SK-N-MC (cell line): ENCODE measurements at regions not wholly inside any gene's neighbourhood (a gene's known extent, or its start where the extent isn't known, plus 50 kb on each side); places are given as distances from the start of the nearest gene placed in this dataset.
"Not testable (repeated sequence)": the region's sequence is repeated elsewhere in the genome, so short reads cannot be mapped to it uniquely, and the experiment has no call there.

Experiments
- DNase-seq: peaks from one replicate; pipeline ENCODE4 v3.0.0-alpha.2; 2011; ENCODE audit warnings: low read depth, low spot score
- H3K27ac ChIP-seq: fragments of 200-600 bp; sonication (generic); 2 replicates; pipeline ENCODE4 v1.5.1; 2016; ENCODE audit warnings: mixed run types
- H3K36me3 ChIP-seq: fragments of 200-600 bp; sonication (generic); 2 replicates; pipeline ENCODE4 v1.6.1; 2017; ENCODE audit warnings: antibody characterized with exemption, low read length, mixed read lengths; ENCODE audit not compliant: insufficient read depth
- H3K4me3 ChIP-seq: fragments of 200-600 bp; sonication (generic); 2 replicates; pipeline ENCODE4 v1.5.1; 2016
- H3K9ac ChIP-seq: fragments of 200-600 bp; sonication (generic); 2 replicates; pipeline ENCODE4 v1.8.0; 2017; ENCODE audit warnings: mixed run types, mixed read lengths; ENCODE audit not compliant: insufficient read length
- H3K9me3 ChIP-seq: fragments of 200-600 bp; sonication (generic); 2 replicates; pipeline ENCODE4 v1.6.1; 2017; ENCODE audit warnings: low read depth, mild to moderate bottlenecking, antibody characterized with exemption, low read length, moderate library complexity, mixed read lengths
- EZH2 ChIP-seq: fragments of 200-600 bp; sonication (generic); IDR thresholded peaks from one replicate; pipeline ENCODE4 v1.6.1; 2017; ENCODE audit warnings: antibody characterized with exemption
- FOXP2 ChIP-seq: optimal IDR thresholded peaks from 2 replicates; pipeline ENCODE3; 2011; ENCODE audit warnings: mild to moderate bottlenecking, moderate library complexity; ENCODE audit not compliant: insufficient read depth; ENCODE audit errors: extremely low read length, control extremely low read depth
- POLR2AphosphoS5 ChIP-seq: IDR thresholded peaks from 2 replicates; pipeline ENCODE4 v1.6.1; 2012; ENCODE audit warnings: mild to moderate bottlenecking, low read depth, low read length, borderline replicate concordance

DNA sequence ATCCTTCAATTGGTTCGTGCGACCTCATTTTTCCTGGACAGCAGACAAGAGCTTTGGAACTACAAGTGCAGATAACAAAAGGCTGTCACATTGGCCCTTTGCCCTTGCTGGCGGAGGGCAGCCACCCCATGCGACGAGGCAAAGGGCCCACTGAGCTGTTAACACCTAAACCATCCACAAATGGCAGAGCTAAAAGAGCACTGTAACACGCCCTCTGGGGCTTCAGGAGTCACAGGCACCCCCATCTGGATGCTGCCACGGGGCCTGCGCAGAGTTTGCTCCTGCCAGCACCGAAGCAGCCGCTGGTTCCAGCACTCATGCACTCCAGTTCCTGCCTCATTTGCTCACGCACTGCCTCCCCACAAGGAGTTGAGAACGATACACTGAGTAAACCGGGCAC is 524.9 kb downstream of the ZNF385D start:
- no peak for DNase-seq
- Histone ChIP-seq H3K4me3 (no peak overlapping the region), H3K9ac (no peak overlapping the region), H3K27ac (no peak overlapping the region), H3K9me3 (no peaks in the 10 kb centered on the region), H3K36me3 (no peaks in the 10 kb centered on the region)
- TF ChIP-seq EZH2 (no peak), POLR2AphosphoS5 (no peak), FOXP2 (no peak)

DNA sequence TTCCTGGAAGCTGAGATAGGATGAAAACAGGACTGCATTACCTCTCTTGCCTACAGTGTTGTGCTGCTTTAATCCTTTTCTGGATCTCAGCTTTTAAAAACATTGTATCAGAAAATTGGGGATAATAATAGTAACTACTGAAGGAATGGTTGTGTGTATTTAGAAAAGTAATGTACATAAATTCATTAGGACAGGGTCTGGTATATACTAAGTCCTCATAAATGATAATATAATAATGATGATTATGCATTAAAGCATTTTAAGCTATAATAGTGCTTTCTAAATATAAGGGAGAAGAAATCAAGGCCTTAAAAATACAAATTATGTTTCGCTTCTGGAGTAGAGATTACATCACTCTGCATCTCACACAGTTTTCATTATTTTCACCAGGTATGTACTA is 530.1 kb downstream of the ZNF385D start:
- no peak for DNase-seq
- Histone ChIP-seq H3K9me3 (no peaks in the 10 kb centered on the region), H3K9ac (no peak overlapping the region), H3K36me3 (no peaks in the 10 kb centered on the region), H3K27ac (no peak overlapping the region), H3K4me3 (no peak overlapping the region)
- no peak for TF ChIP-seq POLR2AphosphoS5
- TF ChIP-seq FOXP2, result no peak
- TF ChIP-seq EZH2, result no peak

DNA sequence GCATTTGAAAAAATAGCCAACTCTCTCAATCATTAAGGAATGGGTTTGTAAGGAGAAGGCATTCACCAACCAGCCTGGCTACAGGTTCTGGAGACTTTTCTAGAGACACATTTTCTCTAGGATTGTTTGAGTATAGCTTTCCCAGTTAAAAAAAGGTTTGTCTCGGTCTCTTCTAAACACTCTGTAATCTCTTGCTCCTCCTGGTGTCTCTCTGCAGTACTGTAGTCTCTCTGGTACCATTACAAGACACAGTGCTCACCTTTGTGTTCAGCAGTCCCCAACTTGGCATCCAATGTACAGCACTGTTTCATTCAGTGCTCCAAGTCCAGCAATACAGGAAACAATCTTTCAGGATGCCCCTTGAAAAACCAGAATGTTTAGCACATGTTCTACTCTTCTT is 534.4 kb downstream of the ZNF385D start:
- DNase-seq, result no peak
- no peak overlapping the region for H3K4me3 ChIP-seq
- no peak for TF ChIP-seq EZH2

DNA sequence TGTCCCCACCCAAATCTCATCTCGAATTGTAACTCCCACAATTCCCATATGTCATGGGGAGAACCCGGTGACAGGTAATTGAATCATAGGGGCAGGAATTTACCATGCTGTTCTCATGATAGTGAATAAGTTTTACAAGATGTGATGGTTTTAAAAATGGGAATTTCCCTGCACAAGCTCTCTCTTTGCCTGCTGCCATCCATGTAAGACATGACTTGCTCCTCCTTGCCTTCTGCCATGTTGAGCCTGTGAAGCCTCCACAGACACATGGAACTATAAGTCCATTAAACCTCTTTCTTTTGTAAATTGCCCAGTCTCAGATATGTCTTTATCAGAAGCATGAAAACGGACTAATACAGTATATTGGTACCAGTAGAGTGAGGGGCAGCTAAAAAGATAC is 546.9 kb downstream of the ZNF385D start:
- DNase-seq, H3K9me3 ChIP-seq, H3K9ac ChIP-seq, H3K27ac ChIP-seq, H3K36me3 ChIP-seq, H3K4me3 ChIP-seq: not testable (repeated sequence)

More for the DNA sequence above, 534.4 kb downstream of the ZNF385D start:
- no peak overlapping the region for H3K9ac ChIP-seq
- H3K36me3 ChIP-seq, result no peaks in the 10 kb centered on the region
- no peaks in the 10 kb centered on the region for H3K9me3 ChIP-seq
- H3K27ac ChIP-seq, result no peak overlapping the region

DNA sequence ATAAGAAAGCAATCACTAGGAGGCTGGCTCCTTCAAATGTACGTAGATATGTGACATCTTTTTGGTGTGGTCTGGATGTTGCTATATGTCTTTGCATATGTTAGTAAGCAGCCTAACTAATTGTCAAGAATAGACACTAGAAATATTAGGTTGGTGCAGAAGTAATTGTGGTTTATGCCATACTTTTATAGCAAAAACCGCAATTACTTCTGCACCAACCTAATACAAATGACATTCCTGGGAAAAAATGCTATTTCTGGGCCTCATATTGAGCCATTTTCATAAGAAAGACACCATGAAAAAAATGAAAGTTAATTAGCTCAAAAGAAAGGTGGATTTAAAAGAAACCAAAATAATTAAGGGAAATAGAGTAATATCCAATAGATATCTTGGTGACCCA is 555.8 kb downstream of the ZNF385D start:
- no peak overlapping the region for H3K27ac ChIP-seq
- H3K4me3 ChIP-seq, result no peak overlapping the region
- DNase-seq, result no peak
- H3K9me3 ChIP-seq, result no peaks in the 10 kb centered on the region
- H3K9ac ChIP-seq, result no peak overlapping the region
- TF ChIP-seq EZH2 (no peak), POLR2AphosphoS5 (no peak), FOXP2 (no peak)
- no peaks in the 10 kb centered on the region for H3K36me3 ChIP-seq

DNA sequence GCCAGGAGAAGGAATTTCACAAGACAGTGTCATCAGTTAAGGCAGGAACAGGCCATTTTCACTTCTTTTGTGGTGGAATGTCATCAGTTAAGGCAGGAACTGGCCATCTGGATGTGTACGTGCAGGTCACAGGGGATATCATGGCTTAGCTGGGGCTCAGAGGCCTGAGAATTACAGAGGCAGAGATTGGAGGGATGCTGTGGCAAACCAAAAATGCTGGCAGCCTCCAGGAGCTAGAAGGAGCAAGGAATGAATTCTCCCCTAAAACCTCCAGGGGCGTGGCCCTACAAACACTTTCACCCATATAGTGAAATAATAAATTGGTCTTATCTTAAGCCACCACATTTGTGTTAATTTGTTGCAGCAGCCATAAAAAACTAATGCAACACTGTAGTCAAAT is 557.0 kb downstream of the ZNF385D start:
- DNase-seq, H3K4me3 ChIP-seq, H3K9ac ChIP-seq, H3K36me3 ChIP-seq, H3K9me3 ChIP-seq, H3K27ac ChIP-seq: not testable (repeated sequence)

DNA sequence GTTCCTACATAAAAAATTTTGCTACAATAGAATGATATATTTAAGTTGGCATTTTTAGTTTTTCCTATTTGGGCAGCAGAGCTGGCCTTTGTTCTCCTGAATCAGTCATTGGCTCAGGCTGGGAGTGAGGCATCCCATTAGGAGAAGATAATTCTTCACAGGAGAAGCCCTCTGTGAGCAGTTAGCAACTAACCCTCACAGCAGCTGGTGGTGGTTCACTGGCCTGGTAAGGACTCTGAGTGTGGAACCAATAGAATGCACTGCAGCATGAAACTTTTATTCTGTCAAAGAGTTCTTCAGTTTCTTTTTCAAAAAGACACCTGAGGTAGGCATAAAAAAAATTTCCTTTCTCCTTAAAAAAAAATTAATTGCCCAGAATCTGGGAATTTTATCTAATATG is 562.6 kb downstream of the ZNF385D start:
- Histone ChIP-seq H3K27ac (no peak overlapping the region), H3K36me3 (no peaks in the 10 kb centered on the region), H3K9me3 (no peaks in the 10 kb centered on the region), H3K9ac (no peak overlapping the region), H3K4me3 (no peak overlapping the region)
- no peak for DNase-seq
- TF ChIP-seq EZH2, result no peak
- no peak for TF ChIP-seq FOXP2
- TF ChIP-seq POLR2AphosphoS5, result no peak

DNA sequence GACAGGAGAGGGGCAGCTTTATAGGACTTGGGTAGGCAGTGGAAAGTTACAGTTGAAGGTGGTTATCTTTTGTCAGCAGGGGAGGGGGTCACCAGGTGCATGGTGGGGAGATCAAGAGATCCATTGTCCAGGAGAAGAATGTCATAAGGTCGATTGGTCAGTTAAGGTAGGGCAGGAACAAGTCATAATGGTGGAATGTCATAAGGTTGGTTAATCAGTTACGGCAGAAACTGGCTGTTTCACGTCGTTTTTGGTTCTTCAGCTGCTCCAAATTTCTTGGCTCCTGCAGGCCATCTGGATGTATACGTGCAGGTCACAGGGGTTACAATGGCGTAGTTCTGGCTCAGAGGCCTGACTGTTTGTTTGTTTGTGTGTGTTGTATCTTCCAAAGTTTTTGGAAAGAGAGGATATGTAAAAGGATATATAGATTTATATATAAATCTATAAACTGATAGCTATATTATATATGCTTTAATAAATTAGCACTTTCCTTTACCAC is 565.1 kb downstream of the ZNF385D start:
- Histone ChIP-seq H3K9ac (no peak overlapping the region), H3K36me3 (no peaks in the 10 kb centered on the region), H3K4me3 (no peak overlapping the region), H3K27ac (no peak overlapping the region), H3K9me3 (no peaks in the 10 kb centered on the region)
- no peak for TF ChIP-seq FOXP2
- no peak for TF ChIP-seq POLR2AphosphoS5
- DNase-seq, result no peak

DNA sequence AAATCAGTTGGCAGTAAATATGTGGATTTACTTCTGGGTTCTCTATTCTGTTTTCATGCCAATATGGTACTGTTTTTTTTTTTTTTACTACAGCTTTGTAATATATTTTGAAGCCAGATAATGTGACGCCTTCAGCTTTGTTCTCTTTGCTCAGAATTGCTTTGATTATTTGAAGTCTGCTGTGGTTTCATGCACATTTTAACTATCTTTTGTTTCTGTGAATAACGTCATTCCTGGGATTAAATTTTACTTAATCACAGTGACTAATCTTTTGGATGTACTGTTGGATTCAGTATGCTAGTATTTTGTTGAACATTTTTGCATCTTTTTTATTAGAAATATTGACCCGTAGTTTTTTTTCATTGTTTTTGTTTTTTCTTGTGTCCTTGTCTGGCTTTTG is 576.5 kb downstream of the ZNF385D start:
- H3K9ac ChIP-seq, result no peak overlapping the region
- no peaks in the 10 kb centered on the region for H3K36me3 ChIP-seq
- no peaks in the 10 kb centered on the region for H3K9me3 ChIP-seq
- DNase-seq, result no peak
- H3K27ac ChIP-seq, result no peak overlapping the region
- H3K4me3 ChIP-seq, result no peak overlapping the region
- no peak for TF ChIP-seq EZH2

DNA sequence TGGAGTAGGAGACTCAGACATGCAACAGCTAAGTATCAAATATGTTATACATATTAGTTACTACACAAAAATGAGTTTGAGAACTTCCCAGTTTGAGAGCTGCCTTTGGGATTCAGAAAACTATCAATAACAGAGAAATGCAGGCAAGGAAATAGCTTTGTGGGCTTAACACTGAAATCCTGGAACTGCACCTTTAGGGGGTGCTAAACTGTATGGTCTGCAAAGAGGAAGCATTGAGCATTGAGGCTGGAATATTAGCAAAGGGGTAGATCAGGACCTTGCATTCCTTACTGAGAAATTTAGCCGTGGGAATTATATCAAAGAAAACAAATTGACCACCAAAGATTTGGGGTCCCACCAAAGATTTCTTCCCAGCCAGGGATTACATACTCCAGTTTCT is 580.0 kb downstream of the ZNF385D start:
- no peak for DNase-seq
- H3K36me3 ChIP-seq, result no peaks in the 10 kb centered on the region
- no peak overlapping the region for H3K9ac ChIP-seq
- H3K27ac ChIP-seq, result no peak overlapping the region
- no peak overlapping the region for H3K4me3 ChIP-seq
- H3K9me3 ChIP-seq, result no peaks in the 10 kb centered on the region
- TF ChIP-seq POLR2AphosphoS5 (no peak), EZH2 (no peak), FOXP2 (no peak)
